ENCODE measurements at regions not wholly inside any gene's neighbourhood (a gene's known extent, or its start where the extent isn't known, plus 50 kb on each side); places are given as distances from the start of the nearest gene placed in this dataset.

DNA sequence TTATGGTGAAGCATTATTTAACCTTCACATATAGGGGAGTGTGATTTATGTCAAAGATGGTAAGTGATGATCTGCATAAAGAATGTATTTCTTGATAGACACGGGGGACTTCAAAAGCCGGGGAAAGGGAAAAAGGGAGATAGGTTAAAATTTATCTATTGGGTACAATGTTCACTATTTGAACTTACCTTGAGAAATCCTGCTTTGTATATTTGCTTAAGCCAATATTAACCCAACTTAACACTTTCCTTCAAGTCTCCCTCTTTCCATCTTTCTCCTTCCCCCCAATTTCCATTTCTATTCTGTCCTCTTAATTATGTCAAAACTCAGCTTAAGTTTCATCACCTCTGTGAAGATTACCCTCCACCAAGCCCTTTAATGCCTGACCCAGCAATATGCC lies 149.0 kb upstream of the ANK2 start:
- no peak for DNase-seq (ENCODE audit: insufficient read length, low spot score, missing footprints)
- H3K4me3 ChIP-seq (ENCODE audit: insufficient read depth, low read length), result no peak overlapping the region

DNA sequence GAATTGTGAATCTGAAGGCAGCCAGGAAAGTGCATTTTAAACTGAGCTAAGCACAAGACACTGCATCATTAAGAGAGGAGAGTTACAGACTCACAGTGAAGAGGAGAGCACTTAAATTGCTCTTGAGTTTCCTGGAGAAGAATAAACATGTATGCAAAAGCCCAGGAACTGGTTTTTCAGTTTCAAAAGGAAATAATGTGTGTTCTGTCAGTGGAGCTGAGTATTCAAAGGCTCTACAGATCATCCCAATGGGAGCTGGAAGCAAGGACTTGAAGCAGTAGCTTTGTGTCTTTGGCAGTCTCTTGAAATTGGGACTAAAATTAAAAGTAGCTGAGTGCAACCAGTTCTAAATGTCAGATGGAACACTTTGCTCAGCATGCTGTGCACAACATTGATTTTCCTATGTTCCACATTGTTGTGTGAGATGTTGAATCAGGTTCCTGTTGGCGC lies 147.5 kb upstream of the ANK2 start:
- Histone ChIP-seq H3K4me1 (ENCODE audit: insufficient read depth, low read length) (peaks cover 3% of the 10 kb centered on the region), H3K36me3 (ENCODE audit: insufficient read depth, low read length) (no peaks in the 10 kb centered on the region), H3K27me3 (ENCODE audit: insufficient read depth, low read length) (no peaks in the 10 kb centered on the region), H3K79me2 (ENCODE audit: insufficient read depth, low read length) (no peaks in the 10 kb centered on the region), H3K27ac (ENCODE audit: low read depth, low read length) (no peak overlapping the region), H4K20me1 (ENCODE audit: insufficient read depth, low read length) (no peaks in the 10 kb centered on the region), H3K4me3 (ENCODE audit: insufficient read depth, low read length) (no peak overlapping the region), H3K4me2 (ENCODE audit: insufficient read depth, low read length) (no peak overlapping the region), H2AFZ (ENCODE audit: low read length) (no peak overlapping the region), H3K9me3 (ENCODE audit: low read depth, low read length) (no peaks in the 10 kb centered on the region)
- no peak for DNase-seq (ENCODE audit: insufficient read length, low spot score, missing footprints)
- TF ChIP-seq, protein P1, sequence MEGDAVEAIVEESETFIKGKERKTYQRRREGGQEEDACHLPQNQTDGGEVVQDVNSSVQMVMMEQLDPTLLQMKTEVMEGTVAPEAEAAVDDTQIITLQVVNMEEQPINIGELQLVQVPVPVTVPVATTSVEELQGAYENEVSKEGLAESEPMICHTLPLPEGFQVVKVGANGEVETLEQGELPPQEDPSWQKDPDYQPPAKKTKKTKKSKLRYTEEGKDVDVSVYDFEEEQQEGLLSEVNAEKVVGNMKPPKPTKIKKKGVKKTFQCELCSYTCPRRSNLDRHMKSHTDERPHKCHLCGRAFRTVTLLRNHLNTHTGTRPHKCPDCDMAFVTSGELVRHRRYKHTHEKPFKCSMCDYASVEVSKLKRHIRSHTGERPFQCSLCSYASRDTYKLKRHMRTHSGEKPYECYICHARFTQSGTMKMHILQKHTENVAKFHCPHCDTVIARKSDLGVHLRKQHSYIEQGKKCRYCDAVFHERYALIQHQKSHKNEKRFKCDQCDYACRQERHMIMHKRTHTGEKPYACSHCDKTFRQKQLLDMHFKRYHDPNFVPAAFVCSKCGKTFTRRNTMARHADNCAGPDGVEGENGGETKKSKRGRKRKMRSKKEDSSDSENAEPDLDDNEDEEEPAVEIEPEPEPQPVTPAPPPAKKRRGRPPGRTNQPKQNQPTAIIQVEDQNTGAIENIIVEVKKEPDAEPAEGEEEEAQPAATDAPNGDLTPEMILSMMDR (IDR thresholded peaks at IDR 0.05; ENCODE audit: extremely low read depth, low read depth, low read length), result no peak

More for the DNA sequence above, 149.0 kb upstream of the ANK2 start:
- Histone ChIP-seq H3K4me2 (ENCODE audit: insufficient read depth, low read length) (no peak overlapping the region), H3K4me1 (ENCODE audit: insufficient read depth, low read length) (peaks cover 3% of the 10 kb centered on the region), H3K27me3 (ENCODE audit: insufficient read depth, low read length) (no peaks in the 10 kb centered on the region), H3K36me3 (ENCODE audit: insufficient read depth, low read length) (no peaks in the 10 kb centered on the region), H3K27ac (ENCODE audit: low read depth, low read length) (no peak overlapping the region), H3K79me2 (ENCODE audit: insufficient read depth, low read length) (no peaks in the 10 kb centered on the region), H3K9me3 (ENCODE audit: low read depth, low read length) (no peaks in the 10 kb centered on the region), H2AFZ (ENCODE audit: low read length) (no peak overlapping the region), H4K20me1 (ENCODE audit: insufficient read depth, low read length) (no peaks in the 10 kb centered on the region)
- TF ChIP-seq, protein P1 (IDR thresholded peaks at IDR 0.05; ENCODE audit: extremely low read depth, low read depth, low read length), result no peak

DNA sequence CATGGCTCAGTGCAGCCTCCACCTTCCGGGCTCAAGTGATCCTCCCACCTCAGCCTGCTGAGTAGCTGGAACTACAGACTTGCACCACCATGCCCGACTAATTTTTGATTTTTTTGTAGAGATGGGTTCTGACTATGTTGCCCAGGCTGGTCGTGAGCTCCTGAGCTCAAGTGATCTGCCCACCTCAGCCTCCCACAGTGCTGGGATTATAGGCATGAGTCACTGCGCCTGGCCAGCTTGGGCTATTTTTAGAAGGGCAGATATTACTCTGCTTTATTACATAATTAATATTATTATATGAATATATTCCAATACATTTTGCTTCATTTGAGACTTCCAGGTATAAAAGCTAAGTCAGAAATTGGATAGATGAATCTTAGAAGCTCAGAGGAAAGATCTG lies 143.7 kb upstream of the ANK2 start:
- Histone ChIP-seq H3K36me3 (ENCODE audit: insufficient read depth, low read length) (no peaks in the 10 kb centered on the region), H3K4me1 (ENCODE audit: insufficient read depth, low read length) (peaks cover 8% of the 10 kb centered on the region), H3K27me3 (ENCODE audit: insufficient read depth, low read length) (no peaks in the 10 kb centered on the region), H3K9me3 (ENCODE audit: low read depth, low read length) (no peaks in the 10 kb centered on the region), H3K4me3 (ENCODE audit: insufficient read depth, low read length) (no peak overlapping the region), H3K4me2 (ENCODE audit: insufficient read depth, low read length) (no peak overlapping the region), H2AFZ (ENCODE audit: low read length) (no peak overlapping the region), H3K79me2 (ENCODE audit: insufficient read depth, low read length) (no peaks in the 10 kb centered on the region), H3K27ac (ENCODE audit: low read depth, low read length) (no peak overlapping the region), H4K20me1 (ENCODE audit: insufficient read depth, low read length) (no peaks in the 10 kb centered on the region)
- TF ChIP-seq, protein P1 (IDR thresholded peaks at IDR 0.05; ENCODE audit: extremely low read depth, low read depth, low read length), result no peak
- no peak for DNase-seq (ENCODE audit: insufficient read length, low spot score, missing footprints)

DNA sequence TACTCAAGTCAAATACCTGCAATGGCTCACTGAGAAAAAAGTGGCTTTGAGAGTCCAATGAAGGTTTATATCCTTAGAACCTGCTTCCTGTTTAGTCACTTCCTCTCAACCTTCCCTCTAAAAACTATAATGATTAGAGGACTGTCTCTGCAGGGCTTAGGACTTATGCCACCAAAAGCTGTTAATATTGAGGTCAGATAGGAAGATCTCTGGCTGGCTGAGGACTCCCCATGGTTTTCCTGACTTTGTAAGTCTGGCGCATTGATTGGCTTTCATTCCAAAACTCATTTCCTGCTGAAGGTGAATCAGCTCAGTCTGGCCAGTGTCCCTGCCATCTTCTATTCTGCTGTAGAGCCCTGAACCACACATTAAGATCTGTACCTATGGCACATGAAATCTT lies 140.9 kb upstream of the ANK2 start:
- DNase-seq (ENCODE audit: insufficient read length, low spot score, missing footprints), result no peak
- H4K20me1 ChIP-seq (ENCODE audit: insufficient read depth, low read length), result no peaks in the 10 kb centered on the region
- H3K4me3 ChIP-seq (ENCODE audit: insufficient read depth, low read length), result no peak overlapping the region
- H3K36me3 ChIP-seq (ENCODE audit: insufficient read depth, low read length), result no peaks in the 10 kb centered on the region
- no peaks in the 10 kb centered on the region for H3K9me3 ChIP-seq (ENCODE audit: low read depth, low read length)
- no peak overlapping the region for H3K4me2 ChIP-seq (ENCODE audit: insufficient read depth, low read length)
- TF ChIP-seq, protein P1 (IDR thresholded peaks at IDR 0.05; ENCODE audit: extremely low read depth, low read depth, low read length), result no peak
- no peaks in the 10 kb centered on the region for H3K27me3 ChIP-seq (ENCODE audit: insufficient read depth, low read length)
- peaks cover 8% of the 10 kb centered on the region for H3K4me1 ChIP-seq (ENCODE audit: insufficient read depth, low read length)
- peak overlapping the region; percentile 12 for H2AFZ ChIP-seq (ENCODE audit: low read length)
- H3K27ac ChIP-seq (ENCODE audit: low read depth, low read length), result no peak overlapping the region
- no peaks in the 10 kb centered on the region for H3K79me2 ChIP-seq (ENCODE audit: insufficient read depth, low read length)
